ENCODE measurements at regions not wholly inside any gene's neighbourhood (a gene's known extent, or its start where the extent isn't known, plus 50 kb on each side); places are given as distances from the start of the nearest gene placed in this dataset.

- Histone ChIP-seq H2AFZ (ENCODE audit: low read depth, low read length) (no peak overlapping the region), H3K27me3 (ENCODE audit: insufficient read depth, low read depth, low read length) (no peaks in the 10 kb centered on the region), H4K20me1 (ENCODE audit: insufficient read depth) (no peaks in the 10 kb centered on the region), H3K9me3 (ENCODE audit: low read length) (no peaks in the 10 kb centered on the region), H3K4me2 (ENCODE audit: low read length) (no peak overlapping the region), H3K36me3 (ENCODE audit: insufficient read depth, low read length) (no peaks in the 10 kb centered on the region), H3K27ac (ENCODE audit: low read length) (peak overlapping the region; percentile 23), H3K9ac (ENCODE audit: low read length) (peak overlapping the region; percentile 21), H3F3A (ENCODE audit: insufficient read depth, low read length, poor library complexity, severe bottlenecking) (no peaks in the 10 kb centered on the region), H3K9me2 (ENCODE audit: insufficient read depth, low read length) (no peaks in the 10 kb centered on the region), H3K4me3 (ENCODE audit: low read length) (no peak overlapping the region), H3K79me2 (replicated peaks; ENCODE audit: insufficient read depth, low read length) (no peaks in the 10 kb centered on the region)
- TF ChIP-seq REST (IDR thresholded peaks at IDR 0.05; ENCODE audit: borderline replicate concordance) (no peak), RAD21 (conservative IDR thresholded peaks at IDR 0.05) (peak; percentile 35), SMC3 (conservative IDR thresholded peaks at IDR 0.05; ENCODE audit: poor library complexity) (peak; percentile 19), POLR2AphosphoS5 (IDR thresholded peaks at IDR 0.05) (peak; percentile 46), TAF1 (IDR thresholded peaks at IDR 0.05; ENCODE audit: low read depth) (no peak), CTCF (IDR thresholded peaks at IDR 0.05; ENCODE audit: poor library complexity, severe bottlenecking) (no peak), MXI1 (conservative IDR thresholded peaks at IDR 0.05; ENCODE audit: poor library complexity, severe bottlenecking) (no peak)
Measured at GRCh38 chr1:5291889-5292288, 637.5 kb downstream of the AJAP1 start.

- H4K20me1 ChIP-seq (ENCODE audit: insufficient read depth): no peaks in the 10 kb centered on the region
- no peak for TF ChIP-seq MXI1 (conservative IDR thresholded peaks at IDR 0.05; ENCODE audit: poor library complexity, severe bottlenecking)
- TF ChIP-seq CTCF (IDR thresholded peaks at IDR 0.05; ENCODE audit: poor library complexity, severe bottlenecking): no peak
- no peak for TF ChIP-seq REST (IDR thresholded peaks at IDR 0.05; ENCODE audit: borderline replicate concordance)
- no peak for TF ChIP-seq POLR2AphosphoS5 (IDR thresholded peaks at IDR 0.05)
- TF ChIP-seq TAF1 (IDR thresholded peaks at IDR 0.05; ENCODE audit: low read depth): no peak
- no peak for TF ChIP-seq EZH2 (IDR thresholded peaks at IDR 0.05; ENCODE audit: borderline replicate concordance, insufficient read depth, low read length, poor library complexity, severe bottlenecking)
- no peak for TF ChIP-seq EP300 (conservative IDR thresholded peaks at IDR 0.05; ENCODE audit: poor library complexity, severe bottlenecking)
- no peak for TF ChIP-seq RAD21 (conservative IDR thresholded peaks at IDR 0.05)
- TF ChIP-seq SMC3 (conservative IDR thresholded peaks at IDR 0.05; ENCODE audit: poor library complexity): no peak
- no peak overlapping the region for H3K9ac ChIP-seq (ENCODE audit: low read length)
- no peaks in the 10 kb centered on the region for H3F3A ChIP-seq (ENCODE audit: insufficient read depth, low read length, poor library complexity, severe bottlenecking)
- no peaks in the 10 kb centered on the region for H3K79me2 ChIP-seq (replicated peaks; ENCODE audit: insufficient read depth, low read length)
- H3K9me2 ChIP-seq (ENCODE audit: insufficient read depth, low read length): no peaks in the 10 kb centered on the region
- H3K27me3 ChIP-seq (ENCODE audit: insufficient read depth, low read depth, low read length): no peaks in the 10 kb centered on the region
- H3K36me3 ChIP-seq (ENCODE audit: insufficient read depth, low read length): no peaks in the 10 kb centered on the region
- no peak overlapping the region for H2AFZ ChIP-seq (ENCODE audit: low read depth, low read length)
- H3K9me3 ChIP-seq (ENCODE audit: low read length): no peaks in the 10 kb centered on the region
- H3K4me3 ChIP-seq (ENCODE audit: low read length): no peak overlapping the region
- no peak overlapping the region for H3K4me2 ChIP-seq (ENCODE audit: low read length)
- H3K27ac ChIP-seq (ENCODE audit: low read length): no peak overlapping the region
Measured at GRCh38 chr1:5287178-5288150, 633.1 kb downstream of the AJAP1 start.
